SK-MEL-5 (cell line): ENCODE measurements at regions not wholly inside any gene's neighbourhood (a gene's known extent, or its start where the extent isn't known, plus 50 kb on each side); places are given as distances from the start of the nearest gene placed in this dataset.
A peak's percentile ranks its signal among the peaks of the same experiment; 100 is the strongest.

ENCODE experiments used
- DNase-seq: peaks from one replicate; pipeline ENCODE4 v3.0.0-alpha.2; 2016; ENCODE audit warnings: low read depth, low spot score
- in situ Hi-C: cut with HindIII; loops from 2 replicates; pipeline ENCODE4 v1.10.0; 2016; ENCODE audit warnings: low sequenced_read_pairs, high pct_unique_total_duplicates, low pct_unique_long_range_greater_than_20kb

DNA sequence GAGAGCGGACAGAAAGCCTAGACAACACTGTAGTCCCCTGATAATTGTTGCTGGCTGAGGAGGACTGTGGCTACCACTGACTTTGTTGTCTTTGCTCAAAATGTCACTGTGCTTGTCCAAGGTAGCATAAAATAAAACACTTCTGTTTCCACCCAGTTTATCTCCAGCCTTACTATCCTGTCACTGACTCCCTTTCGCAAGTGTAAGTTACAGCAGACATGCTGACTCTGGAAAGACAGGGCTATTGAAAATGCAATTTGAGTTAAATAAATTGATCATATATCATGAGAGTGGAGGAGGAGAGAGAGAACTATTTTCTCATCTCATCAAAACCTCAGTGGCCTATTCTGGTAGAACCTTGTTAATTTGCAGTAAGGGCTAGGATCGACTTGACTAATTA, 138.0 kb upstream of the KIRREL3 start:
- DNase-seq = no peak
- in situ Hi-C loops = no loop called here

- in situ Hi-C loops = no loop called here
- DNase-seq = no peak
These were observed 137.3 kb upstream of the KIRREL3 start for GRCh38 chr11:127137771-127138280.

GRCh38 chr11:127136438-127136837, 135.9 kb upstream of the KIRREL3 start:
- peak; percentile 3 for DNase-seq
- in situ Hi-C loops = no loop called here

GRCh38 chr11:127135256-127135655, 134.7 kb upstream of the KIRREL3 start:
- DNase-seq = no peak
- in situ Hi-C loops = no loop called here

- in situ Hi-C loops = no loop called here
These were observed 132.5 kb upstream of the KIRREL3 start for GRCh38 chr11:127133061-127133460.

GRCh38 chr11:127130321-127130720, 129.8 kb upstream of the KIRREL3 start:
- DNase-seq = no peak

More at GRCh38 chr11:127133061-127133460, 132.5 kb upstream of the KIRREL3 start:
- DNase-seq = no peak

DNA sequence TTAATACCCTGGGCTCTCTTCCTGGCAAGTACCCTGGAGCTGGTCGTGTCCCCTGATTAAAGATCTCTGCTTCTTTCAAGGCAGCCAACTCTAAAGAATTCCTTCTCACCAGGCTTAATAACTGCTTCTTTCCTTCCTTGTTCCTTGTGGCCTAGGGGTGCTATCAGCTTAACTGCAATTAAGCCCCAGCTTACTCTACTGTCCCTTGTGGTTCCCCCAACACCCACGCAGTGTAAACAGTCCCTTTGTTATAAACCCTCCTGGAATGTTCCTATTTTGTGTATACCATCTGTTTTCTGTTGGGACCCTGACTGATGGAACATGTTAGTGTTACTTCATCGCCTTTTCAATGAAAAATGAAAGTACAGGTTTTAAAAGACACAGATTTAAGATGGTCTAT, 126.4 kb upstream of the KIRREL3 start:
- no peak for DNase-seq
- in situ Hi-C loops = no loop called here

More at GRCh38 chr11:127130321-127130720, 129.8 kb upstream of the KIRREL3 start:
- in situ Hi-C loops = no loop called here

DNA sequence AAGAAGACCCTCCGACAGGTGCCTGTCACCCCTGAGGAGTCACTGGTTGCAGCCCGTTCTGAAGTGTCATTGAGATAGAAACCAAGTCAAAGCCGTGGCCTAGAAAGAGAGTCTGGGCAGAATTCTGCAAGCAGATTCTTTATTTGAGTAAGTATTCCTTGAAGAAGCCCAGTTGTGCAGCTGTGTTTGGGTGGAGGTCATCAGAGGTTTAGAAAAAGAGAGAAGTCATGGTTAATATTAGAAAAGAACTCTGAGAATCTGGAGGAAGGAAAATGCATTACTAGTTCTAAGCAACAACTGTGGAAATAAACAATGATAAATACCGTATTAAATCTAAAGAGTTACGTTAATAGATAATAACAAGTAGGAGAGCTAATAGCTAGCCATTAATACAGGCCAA, 118.8 kb upstream of the KIRREL3 start:
- DNase-seq = no peak
- in situ Hi-C loops = no loop called here

- in situ Hi-C loops = no loop called here
- no peak for DNase-seq
These were observed 118.2 kb upstream of the KIRREL3 start for GRCh38 chr11:127118811-127119210.

DNA sequence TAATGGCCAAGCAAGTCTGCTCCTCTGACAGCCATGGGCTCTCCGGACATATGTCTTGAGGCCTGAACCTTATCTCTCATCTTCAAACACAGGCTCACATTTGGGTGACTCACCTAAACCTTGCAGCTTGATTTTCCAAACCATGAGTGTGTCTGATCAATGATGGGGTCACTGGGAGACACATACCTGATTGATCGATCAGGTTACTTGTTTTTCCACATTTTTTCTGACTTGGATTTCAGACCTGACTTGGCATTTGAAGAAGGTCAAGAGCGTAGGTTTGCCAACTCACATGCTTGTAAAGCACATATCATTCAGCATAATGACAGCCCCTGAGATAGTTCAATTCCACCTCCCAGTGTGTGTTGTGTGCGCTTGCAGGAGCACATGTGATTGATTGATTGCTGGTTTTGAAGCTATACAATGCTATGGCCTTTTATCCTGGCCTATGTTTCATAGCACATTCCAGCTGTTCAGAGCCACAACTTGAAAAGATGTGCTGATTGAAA, 116.7 kb upstream of the KIRREL3 start:
- DNase-seq = no peak
- in situ Hi-C loops = no loop called here

GRCh38 chr11:127115844-127116243, 115.3 kb upstream of the KIRREL3 start:
- no peak for DNase-seq
- in situ Hi-C loops = no loop called here

DNA sequence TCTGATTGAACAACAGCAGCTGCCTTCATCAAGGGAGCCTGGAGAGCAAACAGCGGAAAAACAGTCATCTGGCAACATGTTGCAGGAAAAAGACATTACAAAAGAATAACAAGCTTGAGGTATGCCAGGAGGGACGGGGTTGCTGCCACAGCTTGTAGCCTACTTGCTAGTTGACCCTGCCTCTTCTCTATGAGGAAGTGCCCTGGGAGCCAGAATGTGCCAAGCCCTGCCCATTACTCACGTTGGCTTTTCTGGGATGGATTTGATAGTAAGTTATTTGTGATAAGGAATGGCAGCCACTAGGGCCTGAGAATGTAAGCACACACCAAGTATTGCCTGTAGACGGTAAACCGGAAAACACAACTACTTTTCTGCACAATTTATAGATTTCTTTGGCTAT, 113.5 kb upstream of the KIRREL3 start:
- in situ Hi-C loops = no loop called here
- DNase-seq = no peak

DNA sequence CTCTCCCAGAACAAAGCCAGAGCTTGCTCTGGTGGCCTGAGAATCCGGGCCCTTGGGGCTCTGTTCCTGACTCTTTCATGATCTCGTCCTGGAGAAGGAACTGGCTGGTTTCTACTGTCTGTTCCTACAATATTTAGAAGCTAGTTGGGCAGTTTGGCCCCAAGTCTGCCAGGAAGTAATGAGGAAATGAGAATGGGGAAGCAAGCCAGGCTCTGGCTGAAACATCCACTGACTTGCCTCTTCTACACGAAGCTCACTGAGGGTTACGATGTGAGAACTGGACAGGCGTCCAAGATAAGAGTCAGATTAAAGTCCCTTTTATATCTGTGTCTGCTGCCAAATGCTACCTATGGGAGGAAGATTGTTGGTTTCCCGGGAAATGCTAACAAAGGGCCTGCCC, 110.0 kb upstream of the KIRREL3 start:
- in situ Hi-C loops = no loop called here

GRCh38 chr11:127109796-127110480, 109.4 kb upstream of the KIRREL3 start:
- no peak for DNase-seq
- in situ Hi-C loops = no loop called here

More for the DNA sequence above, 110.0 kb upstream of the KIRREL3 start:
- no peak for DNase-seq

GRCh38 chr11:127108838-127109237, 108.3 kb upstream of the KIRREL3 start:
- DNase-seq = no peak
- in situ Hi-C loops = no loop called here

DNA sequence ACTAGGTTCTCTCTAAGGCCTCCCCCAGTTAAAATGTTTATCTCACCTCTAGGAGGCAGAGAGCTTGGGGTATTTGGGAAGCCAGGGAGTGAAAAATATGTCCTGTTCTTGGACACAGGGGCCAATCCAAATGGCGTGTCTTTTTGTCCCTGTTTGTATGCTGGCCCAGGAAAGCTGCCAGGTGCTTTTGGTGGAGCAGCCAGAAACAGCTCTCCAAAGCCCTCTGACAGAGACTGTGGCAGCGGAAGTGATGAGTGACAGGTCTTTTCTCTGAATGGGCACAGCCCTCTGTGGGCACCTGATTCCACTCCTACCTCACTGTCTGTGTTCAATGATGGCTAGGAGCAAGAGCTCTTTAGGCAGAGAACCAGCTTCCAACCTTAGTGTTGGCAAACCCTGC, 106.4 kb upstream of the KIRREL3 start:
- no peak for DNase-seq
- in situ Hi-C loops = no loop called here

DNA sequence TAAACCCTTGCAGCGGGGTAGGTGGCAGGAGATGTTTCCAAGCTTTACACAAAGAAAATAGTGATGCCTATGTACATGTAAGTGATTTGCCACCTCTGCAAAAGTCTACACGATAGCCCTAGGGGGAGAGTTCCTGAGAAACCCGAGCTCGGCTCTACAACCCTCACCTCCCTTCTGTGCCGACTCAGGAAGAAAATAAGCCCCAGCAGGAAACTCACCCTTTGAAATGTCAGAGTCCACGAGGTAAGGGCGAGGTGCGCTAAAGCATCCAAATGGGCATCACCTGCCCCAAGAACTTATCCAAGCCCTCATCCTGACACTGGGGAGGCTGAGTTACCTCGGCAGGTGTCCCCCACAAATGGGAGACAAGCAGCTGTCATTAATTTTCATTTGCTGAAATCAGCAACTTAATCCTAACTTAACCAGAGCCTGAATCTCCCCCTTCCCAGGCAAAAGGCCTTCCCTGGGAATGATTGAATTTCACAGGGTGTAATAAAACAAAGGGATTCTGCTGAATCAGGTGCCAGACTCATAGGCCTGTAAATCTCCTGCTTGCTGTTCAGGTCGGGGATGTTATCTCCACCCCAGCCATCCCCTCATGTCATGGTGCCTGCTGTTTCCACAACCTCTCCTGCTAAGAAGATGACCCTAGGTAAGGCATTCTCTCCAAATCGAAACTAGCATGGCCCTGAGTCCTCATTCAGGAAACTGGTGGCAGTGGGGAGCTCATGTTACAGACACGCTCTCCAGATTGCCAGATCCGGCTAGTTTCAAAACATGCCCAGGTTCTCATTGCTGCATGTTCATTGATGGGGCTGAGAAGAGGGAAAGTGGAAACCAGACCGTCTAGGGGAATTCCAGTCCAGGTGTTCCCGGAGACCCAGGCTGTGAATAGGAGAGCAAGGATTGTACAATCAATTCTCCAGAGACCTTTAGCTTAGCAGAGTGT, 105.3 kb upstream of the KIRREL3 start:
- in situ Hi-C loops = no loop called here
- no peak for DNase-seq

- DNase-seq = no peak
- in situ Hi-C loops = no loop called here
These were observed 103.2 kb upstream of the KIRREL3 start for GRCh38 chr11:127103586-127104388.
